Subcutaneous abdominal adipose tissue (tissue), 5 donors: ENCODE measurements at regions not wholly inside any gene's neighbourhood (a gene's known extent, or its start where the extent isn't known, plus 50 kb on each side); places are given as distances from the start of the nearest gene placed in this dataset.
A peak's percentile ranks its signal among the peaks of the same experiment; 100 is the strongest.

ENCODE experiments used
- H3K27ac ChIP-seq: one replicate; pipeline ENCODE4 v1.7.0; 2013; ENCODE audit warnings: low read depth, mild to moderate bottlenecking, inconsistent platforms, low read length, moderate library complexity
- H3K27me3 ChIP-seq, 5 donors: one replicate each; pipeline ENCODE4 v1.7.0; 2013; ENCODE audit warnings: low read length in 5 of 5, inconsistent platforms in 1 of 5; ENCODE audit not compliant: control insufficient read depth in 5 of 5, insufficient read depth in 4 of 5
- H3K36me3 ChIP-seq, 5 donors: one replicate each; pipeline ENCODE4 v1.7.0; 2013; ENCODE audit warnings: low read length in 5 of 5; ENCODE audit not compliant: control insufficient read depth in 5 of 5, insufficient read depth in 5 of 5
- H3K4me1 ChIP-seq, 5 donors: one replicate each; pipeline ENCODE4 v1.7.0; 2013; ENCODE audit warnings: low read length in 5 of 5, mild to moderate bottlenecking in 3 of 5, moderate library complexity in 1 of 5; ENCODE audit not compliant: control insufficient read depth in 5 of 5, insufficient read depth in 5 of 5
- H3K4me3 ChIP-seq, 5 donors: one replicate each; pipeline ENCODE4 v1.7.0; 2013; ENCODE audit warnings: low read length in 5 of 5, low read depth in 1 of 5
- H3K9ac ChIP-seq, 5 donors: one replicate each; pipeline ENCODE4 v1.7.0; 2013; ENCODE audit warnings: low read length in 5 of 5, mild to moderate bottlenecking in 4 of 5, moderate library complexity in 3 of 5
- H3K9me3 ChIP-seq, 5 donors: one replicate each; pipeline ENCODE4 v1.7.0; 2013; ENCODE audit warnings: low read length in 5 of 5; ENCODE audit not compliant: control insufficient read depth in 5 of 5
- donor health status: healthy.
- donor health status: healthy.
- donor health status: healthy.
- donor health status: healthy.
- donor health status: healthy.

DNA sequence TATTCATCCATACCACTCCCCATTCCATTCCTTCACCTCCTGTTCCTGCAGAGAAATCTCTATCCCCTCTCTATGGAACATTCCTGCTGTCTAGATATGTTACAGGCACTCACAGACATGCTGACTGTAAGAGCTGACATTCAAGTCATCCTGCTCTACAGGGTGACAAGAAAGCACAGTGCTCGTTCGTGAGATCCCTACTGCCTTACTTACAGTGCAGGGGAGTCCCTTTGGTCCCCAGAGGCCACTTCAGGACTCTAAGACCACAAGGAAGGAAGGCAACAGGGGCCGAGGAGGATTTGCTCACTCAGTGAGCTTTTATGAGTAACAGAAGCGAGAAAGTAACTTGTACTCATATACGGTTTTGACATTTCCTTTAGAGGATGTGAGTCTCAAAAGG, 110.5 kb downstream of the GAS1 start:
- Histone ChIP-seq H3K27me3 (no peaks in the 10 kb centered on the region), H3K4me3 (no peak overlapping the region), H3K9me3 (no peaks in the 10 kb centered on the region), H3K4me1 (peaks cover 0 to 19% (median 8%) of the 10 kb centered on the region in 5 donors), H3K9ac (no peak overlapping the region), H3K36me3 (no peaks in the 10 kb centered on the region), H3K27ac (no peak overlapping the region)

DNA sequence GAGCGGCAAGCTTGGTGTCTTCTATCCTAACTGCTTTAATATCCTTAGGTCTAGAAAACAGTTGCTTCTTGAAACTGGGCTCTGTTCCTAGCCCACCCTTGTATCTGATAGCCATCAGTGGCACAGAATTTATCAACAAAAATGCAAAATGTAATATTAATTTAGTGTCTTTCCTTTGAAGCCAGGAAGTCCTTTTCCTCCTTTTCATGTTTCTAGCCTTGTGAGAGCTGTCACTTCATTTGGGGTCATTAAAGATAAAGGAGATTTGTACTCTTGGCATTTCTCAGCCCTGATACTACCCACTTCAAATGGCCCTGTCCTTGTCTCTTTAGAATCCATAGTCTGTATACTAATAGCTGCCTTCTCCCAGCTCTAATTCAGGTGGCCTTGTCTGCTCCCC, 111.0 kb downstream of the GAS1 start:
- Histone ChIP-seq H3K9ac (no peak overlapping the region), H3K27ac (no peak overlapping the region), H3K36me3 (no peaks in the 10 kb centered on the region), H3K9me3 (no peaks in the 10 kb centered on the region), H3K4me3 (no peak overlapping the region), H3K27me3 (no peaks in the 10 kb centered on the region), H3K4me1 (peaks cover 0 to 19% (median 8%) of the 10 kb centered on the region in 5 donors)

DNA sequence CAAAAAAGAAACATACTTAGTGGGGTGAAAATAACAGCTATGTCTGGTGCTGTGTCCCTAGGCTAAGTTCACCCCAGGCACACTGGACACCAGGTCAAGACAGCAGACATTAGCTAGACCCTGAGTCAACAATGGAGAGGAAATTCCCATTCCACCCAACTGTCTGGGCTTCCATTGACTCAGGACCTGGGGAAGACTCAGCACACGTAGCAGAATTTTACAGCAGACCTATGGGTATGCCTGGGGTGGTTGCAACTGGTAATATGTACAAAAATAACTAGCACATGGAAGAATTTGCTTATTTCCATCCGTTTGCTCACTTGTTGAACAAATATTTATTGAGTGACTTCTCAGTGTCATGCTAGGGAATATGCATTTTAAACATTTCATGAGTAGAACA, 117.0 kb downstream of the GAS1 start:
- H3K27me3 ChIP-seq: no peaks in the 10 kb centered on the region
- H3K9ac ChIP-seq: no peak overlapping the region

DNA sequence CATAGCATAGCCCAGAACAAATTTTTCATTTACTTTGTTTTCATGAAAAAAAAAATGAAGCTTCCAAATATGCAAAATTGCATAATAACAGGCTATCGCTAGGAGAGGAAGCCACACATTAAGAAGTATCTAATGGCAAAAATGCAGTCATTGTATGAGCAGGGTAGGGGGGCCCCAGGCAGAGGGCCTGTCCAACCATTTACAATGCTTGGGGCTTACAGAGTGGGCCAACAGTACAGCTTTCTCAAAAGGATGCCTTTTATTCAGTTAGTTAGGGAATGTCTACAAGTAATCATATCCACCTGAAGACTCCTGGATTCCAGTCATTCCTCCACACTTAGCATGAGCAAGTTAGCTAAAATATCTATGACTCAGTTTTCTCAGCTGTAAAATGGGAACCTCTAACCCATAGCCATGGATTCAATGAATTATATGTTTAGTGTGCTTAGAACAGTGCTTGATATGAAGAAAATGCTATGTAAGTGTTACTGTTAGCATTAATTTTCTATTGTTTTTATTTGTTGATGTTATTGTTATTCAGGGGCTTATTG, 117.7 kb downstream of the GAS1 start:
- Histone ChIP-seq H3K4me1 (peaks cover 0 to 21% (median 4%) of the 10 kb centered on the region in 5 donors), H3K4me3 (no peak overlapping the region), H3K27me3 (no peaks in the 10 kb centered on the region), H3K9ac (no peak overlapping the region), H3K9me3 (peaks cover 0 to 7% (median 0%) of the 10 kb centered on the region in 5 donors), H3K27ac (no peak overlapping the region), H3K36me3 (no peaks in the 10 kb centered on the region)

More for the DNA sequence above, 117.0 kb downstream of the GAS1 start:
- H3K27ac ChIP-seq: no peak overlapping the region
- no peaks in the 10 kb centered on the region for H3K36me3 ChIP-seq
- H3K9me3 ChIP-seq: peaks cover 0 to under 1% (median 0%) of the 10 kb centered on the region in 5 donors
- H3K4me3 ChIP-seq: no peak overlapping the region
- H3K4me1 ChIP-seq: peaks cover 0 to 21% (median 4%) of the 10 kb centered on the region in 5 donors

DNA sequence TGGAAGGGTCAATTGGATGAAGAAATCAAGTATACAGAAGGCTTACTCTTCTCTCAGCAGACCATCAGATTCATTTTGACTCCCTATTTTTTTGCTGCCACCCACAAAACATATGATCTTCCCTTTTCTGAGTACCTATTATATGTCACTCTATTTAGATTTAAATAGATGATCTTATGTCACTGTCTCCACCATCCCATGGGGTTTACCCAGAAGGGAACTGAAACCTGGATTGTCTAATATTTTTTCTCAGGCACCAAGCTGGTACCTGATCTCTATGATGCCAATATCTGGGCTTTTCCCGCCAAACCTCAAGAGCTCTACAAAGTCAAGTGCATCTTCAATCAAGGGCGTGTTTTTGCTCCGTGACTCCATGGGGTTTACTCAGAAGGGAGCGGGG, 118.7 kb downstream of the GAS1 start:
- no peak overlapping the region for H3K27ac ChIP-seq
- peaks cover 0 to 21% (median 4%) of the 10 kb centered on the region in 5 donors for H3K4me1 ChIP-seq
- H3K27me3 ChIP-seq: no peaks in the 10 kb centered on the region
- H3K9ac ChIP-seq: no peak overlapping the region
- no peaks in the 10 kb centered on the region for H3K36me3 ChIP-seq
- H3K9me3 ChIP-seq: peaks cover 0 to 7% (median 0%) of the 10 kb centered on the region in 5 donors
- no peak overlapping the region for H3K4me3 ChIP-seq

DNA sequence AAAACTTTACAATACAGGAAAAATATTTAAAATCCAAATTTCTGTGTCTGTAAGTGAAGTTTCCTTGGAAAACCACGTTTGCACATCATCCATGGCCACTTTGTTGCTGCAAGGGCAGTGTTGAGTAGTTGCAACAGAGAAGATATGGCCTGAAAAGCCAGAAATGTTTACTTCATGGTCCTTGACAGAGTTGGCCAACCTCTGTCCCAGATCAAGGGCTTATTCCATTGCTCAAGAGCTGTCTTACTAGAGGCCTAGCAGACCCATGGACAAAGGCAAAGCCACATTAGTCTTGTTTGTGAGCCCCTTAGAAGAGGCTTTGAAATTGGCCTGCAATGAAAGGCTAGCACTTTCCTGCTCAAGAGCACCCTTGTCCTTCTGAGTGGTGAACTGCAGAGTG, 119.4 kb downstream of the GAS1 start:
- no peak overlapping the region for H3K27ac ChIP-seq

DNA sequence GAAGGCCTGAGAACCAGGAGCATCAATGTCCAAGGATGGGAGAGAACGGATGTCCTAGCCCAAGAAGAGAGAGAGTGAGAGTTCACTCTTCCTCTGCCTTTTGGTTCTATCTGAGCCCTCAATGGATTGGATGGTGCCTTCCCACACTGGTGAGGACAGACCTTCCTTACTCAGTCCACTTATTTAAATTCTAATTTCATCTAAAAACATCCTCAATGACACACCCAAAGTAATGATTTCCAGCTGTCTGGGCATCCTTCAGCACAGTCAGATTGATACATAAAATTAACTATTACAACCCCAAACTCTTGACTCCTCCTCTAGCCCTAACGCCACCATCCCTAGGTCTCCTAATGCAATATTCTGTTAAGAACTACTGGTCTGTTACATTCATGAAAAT, 122.0 kb downstream of the GAS1 start:
- Histone ChIP-seq H3K4me3 (no peak overlapping the region), H3K9ac (no peak overlapping the region), H3K9me3 (peaks cover 0 to 12% (median 0%) of the 10 kb centered on the region in 5 donors), H3K4me1 (peaks cover 2 to 38% (median 17%) of the 10 kb centered on the region in 5 donors), H3K36me3 (no peaks in the 10 kb centered on the region), H3K27ac (no peak overlapping the region), H3K27me3 (no peaks in the 10 kb centered on the region)

More for the DNA sequence above, 119.4 kb downstream of the GAS1 start:
- Histone ChIP-seq H3K9ac (no peak overlapping the region), H3K4me3 (peak overlapping the region in 1 of 5 donors; percentile 0), H3K27me3 (no peaks in the 10 kb centered on the region), H3K4me1 (peaks cover under 1 to 22% (median 4%) of the 10 kb centered on the region in 5 donors), H3K36me3 (no peaks in the 10 kb centered on the region), H3K9me3 (peaks cover 0 to 9% (median 0%) of the 10 kb centered on the region in 5 donors)

DNA sequence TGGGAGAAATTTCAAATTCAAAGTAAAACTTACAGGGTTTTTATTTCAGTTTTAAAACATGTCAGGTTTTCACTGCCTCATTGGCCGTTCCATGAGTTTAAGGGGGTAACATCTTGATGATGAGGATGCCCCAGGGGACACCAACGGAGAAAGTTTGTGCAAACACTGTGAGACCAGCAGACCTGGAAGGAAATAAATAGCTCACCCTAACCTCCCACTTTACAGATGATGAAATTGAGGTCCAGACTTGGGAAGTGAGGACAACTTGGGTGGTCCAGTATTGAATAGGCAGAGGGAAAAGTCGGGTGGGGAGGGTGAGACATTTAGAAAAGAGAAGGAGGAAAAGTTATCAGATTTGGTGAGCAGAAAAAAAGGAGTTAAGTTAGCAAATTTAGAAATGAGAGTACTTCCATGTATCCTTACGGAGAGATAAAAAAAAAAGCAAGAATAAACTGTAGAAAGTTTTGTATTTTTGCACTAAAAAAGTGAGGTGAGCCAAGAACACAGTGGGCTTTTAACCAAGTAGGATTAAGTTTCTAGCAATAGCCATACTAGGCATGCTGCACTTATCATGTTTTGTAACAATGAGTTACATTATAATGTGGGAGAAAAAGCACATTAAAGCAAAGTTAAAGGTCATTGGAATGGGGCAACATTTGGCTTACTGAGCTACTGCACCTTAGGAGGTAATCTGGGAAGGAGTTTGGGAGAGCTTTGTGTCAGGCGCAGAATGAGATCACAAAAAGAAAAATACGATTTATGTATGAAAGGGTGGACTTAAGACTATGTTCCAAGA, 125.1 kb downstream of the GAS1 start:
- Histone ChIP-seq H3K27ac (peak overlapping the region; percentile 68), H3K36me3 (no peaks in the 10 kb centered on the region), H3K27me3 (no peaks in the 10 kb centered on the region)

DNA sequence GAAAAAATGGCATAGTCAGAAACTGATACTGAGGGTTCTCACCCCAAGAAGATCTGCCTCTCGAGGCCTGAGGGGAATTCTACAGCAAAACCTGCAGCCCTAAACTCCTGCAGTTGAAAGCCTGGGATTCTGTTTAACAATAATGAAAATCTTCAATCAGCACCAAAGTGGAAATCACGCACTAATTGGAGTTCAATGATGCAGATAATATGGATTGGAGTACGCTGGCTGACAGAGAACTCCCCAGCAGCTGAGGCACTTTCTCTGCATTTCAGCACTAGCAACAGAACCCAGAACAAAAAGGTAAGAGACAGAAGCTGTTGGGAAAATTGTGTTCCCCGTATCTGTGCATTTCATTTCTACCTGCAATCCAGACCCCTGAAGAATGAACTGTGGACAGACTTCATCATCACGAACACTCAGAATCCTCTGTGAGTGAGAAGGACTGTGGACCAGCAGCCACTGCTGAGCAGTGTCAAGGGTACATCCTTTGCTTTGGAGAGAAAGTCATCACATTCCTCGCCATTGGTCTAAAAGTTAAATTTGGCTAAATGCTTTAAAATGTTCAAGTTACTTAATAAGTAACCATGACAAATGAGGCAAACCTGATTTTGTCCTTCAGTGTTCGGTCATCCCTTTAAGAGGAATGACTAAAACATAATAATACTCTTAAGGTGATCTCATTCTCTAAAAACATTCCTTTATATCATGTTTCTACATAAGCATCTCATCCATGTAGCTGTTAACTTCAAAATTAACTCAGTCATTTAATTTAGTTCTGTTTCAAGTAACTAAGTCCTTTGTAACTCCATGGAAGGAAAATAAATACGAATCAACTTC, 126.1 kb downstream of the GAS1 start:
- Histone ChIP-seq H3K27ac (peak overlapping the region; percentile 68), H3K4me3 (no peak overlapping the region), H3K4me1 (peaks cover 2 to 18% (median 12%) of the 10 kb centered on the region in 5 donors), H3K9ac (no peak overlapping the region), H3K36me3 (no peaks in the 10 kb centered on the region), H3K9me3 (peaks cover 0 to 25% (median 7%) of the 10 kb centered on the region in 5 donors), H3K27me3 (no peaks in the 10 kb centered on the region)

More for the DNA sequence above, 125.1 kb downstream of the GAS1 start:
- Histone ChIP-seq H3K4me1 (peaks cover 2 to 18% (median 12%) of the 10 kb centered on the region in 5 donors), H3K4me3 (no peak overlapping the region), H3K9me3 (peaks cover 0 to 25% (median 7%) of the 10 kb centered on the region in 5 donors), H3K9ac (no peak overlapping the region)
